ENCODE measurements at regions not wholly inside any gene's neighbourhood (a gene's known extent, or its start where the extent isn't known, plus 50 kb on each side); places are given as distances from the start of the nearest gene placed in this dataset.
"Not testable (repeated sequence)": the region's sequence is repeated elsewhere in the genome, so short reads cannot be mapped to it uniquely, and the experiment has no call there.

DNA sequence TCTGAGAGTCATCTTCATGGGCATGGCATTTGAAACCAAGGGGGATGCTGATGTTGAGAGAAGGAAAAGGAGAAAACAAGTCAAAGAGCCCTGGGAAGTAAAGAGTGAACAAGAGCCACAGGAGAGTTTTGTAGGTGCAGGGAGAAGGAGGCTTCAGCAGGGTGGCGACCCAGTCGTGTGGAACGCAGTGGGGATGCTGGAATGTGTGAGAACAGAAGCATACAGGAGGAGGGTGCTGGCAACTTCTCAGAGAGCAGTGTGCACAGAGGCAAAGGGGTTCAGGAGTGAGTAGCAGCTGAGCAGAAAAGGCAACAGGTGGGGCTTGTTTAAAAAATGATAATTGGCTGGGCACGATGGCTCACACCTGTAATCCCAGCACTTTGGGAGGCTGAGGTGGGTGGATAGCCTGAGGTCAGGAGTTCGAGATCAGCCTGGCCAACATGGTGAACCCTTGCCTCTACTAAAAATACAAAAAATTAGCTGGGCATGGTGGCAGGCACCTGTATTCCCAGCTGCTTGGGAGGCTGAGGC is 75.8 kb upstream of the PLET1 start:
- H3K27ac ChIP-seq (ENCODE audit: low read depth, low read length), result no peak overlapping the region
- H3K9ac ChIP-seq (ENCODE audit: low read depth, low read length), result no peak overlapping the region
- H3K27me3 ChIP-seq (ENCODE audit: control insufficient read depth, insufficient read depth, low read length), result no peaks in the 10 kb centered on the region
- H3K36me3 ChIP-seq (ENCODE audit: control insufficient read depth, insufficient read depth, low read length), result no peaks in the 10 kb centered on the region
- H3K9me3 ChIP-seq (ENCODE audit: control insufficient read depth, insufficient read depth, low read length), result no peaks in the 10 kb centered on the region
- no peak overlapping the region for H3K4me3 ChIP-seq (ENCODE audit: low read depth, low read length)
- H3K4me1 ChIP-seq (ENCODE audit: control insufficient read depth, insufficient read depth, low read length), result no peaks in the 10 kb centered on the region

DNA sequence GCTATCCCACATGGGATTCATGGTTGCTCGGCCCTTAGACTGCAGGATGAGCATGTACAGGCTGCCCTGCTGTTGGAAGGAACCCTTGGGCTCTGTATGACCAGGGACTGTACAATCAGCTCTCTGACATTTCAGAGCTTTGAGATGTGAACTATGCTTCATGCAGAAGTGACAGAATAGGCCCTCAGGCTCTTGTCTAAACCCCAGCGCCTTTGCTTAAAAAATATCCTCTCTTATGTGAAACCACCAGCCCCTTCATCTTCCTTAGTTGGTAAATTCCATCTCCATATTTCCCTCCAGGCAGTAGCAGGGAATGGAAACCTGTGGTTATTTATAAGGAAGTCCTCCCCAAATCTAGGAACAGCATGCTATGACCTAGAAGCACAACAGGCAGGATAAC is 78.9 kb upstream of the PLET1 start:
- H3K4me3 ChIP-seq (ENCODE audit: low read depth, low read length), result no peak overlapping the region
- H3K4me1 ChIP-seq (ENCODE audit: control insufficient read depth, insufficient read depth, low read length), result no peaks in the 10 kb centered on the region
- no peaks in the 10 kb centered on the region for H3K27me3 ChIP-seq (ENCODE audit: control insufficient read depth, insufficient read depth, low read length)
- no peak overlapping the region for H3K9ac ChIP-seq (ENCODE audit: low read depth, low read length)
- no peaks in the 10 kb centered on the region for H3K36me3 ChIP-seq (ENCODE audit: control insufficient read depth, insufficient read depth, low read length)
- no peak overlapping the region for H3K27ac ChIP-seq (ENCODE audit: low read depth, low read length)
- H3K9me3 ChIP-seq (ENCODE audit: control insufficient read depth, insufficient read depth, low read length), result no peaks in the 10 kb centered on the region

DNA sequence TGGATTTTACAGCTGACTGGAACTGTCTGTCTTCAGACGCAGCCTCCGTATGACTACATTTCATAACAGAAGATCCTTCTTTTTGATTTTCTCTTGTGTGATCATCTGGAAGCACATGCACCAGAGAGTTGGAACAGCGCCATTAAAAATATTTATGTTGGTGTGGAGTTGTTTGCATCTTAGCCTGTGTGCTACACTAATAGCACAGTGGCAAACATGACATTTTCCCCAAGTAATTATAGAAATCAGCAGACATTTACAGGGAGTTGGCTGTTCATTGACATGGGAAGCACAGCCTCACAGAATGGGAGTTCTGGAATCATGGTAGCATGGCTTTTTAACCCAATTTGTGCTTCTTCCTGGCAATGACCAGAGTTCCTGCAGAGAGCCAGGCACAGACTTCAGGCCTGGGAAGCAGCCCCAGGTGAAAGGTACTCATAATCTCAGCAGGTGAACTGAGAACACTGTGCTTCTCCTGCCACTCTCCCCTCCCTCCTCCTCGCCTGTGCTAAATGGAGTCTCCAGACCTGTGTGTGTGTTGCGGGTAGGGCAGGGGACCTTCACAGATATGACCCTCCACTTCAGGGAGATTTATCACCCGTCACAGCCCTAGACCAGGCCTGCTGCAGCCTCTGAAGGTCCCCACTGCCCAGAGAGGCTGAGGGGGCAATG is 82.8 kb upstream of the PLET1 start:
- H3K36me3 ChIP-seq (ENCODE audit: control insufficient read depth, insufficient read depth, low read length), result no peaks in the 10 kb centered on the region
- H3K4me3 ChIP-seq (ENCODE audit: low read depth, low read length), result no peak overlapping the region
- peaks cover 3% of the 10 kb centered on the region; the same call in 1 of the 2 replicates for H3K4me1 ChIP-seq (ENCODE audit: control insufficient read depth, insufficient read depth, low read length)
- H3K27ac ChIP-seq (ENCODE audit: low read depth, low read length), result no peak overlapping the region
- H3K9ac ChIP-seq (ENCODE audit: low read depth, low read length), result no peak overlapping the region
- no peaks in the 10 kb centered on the region for H3K27me3 ChIP-seq (ENCODE audit: control insufficient read depth, insufficient read depth, low read length)
- H3K9me3 ChIP-seq (ENCODE audit: control insufficient read depth, insufficient read depth, low read length), result no peaks in the 10 kb centered on the region

DNA sequence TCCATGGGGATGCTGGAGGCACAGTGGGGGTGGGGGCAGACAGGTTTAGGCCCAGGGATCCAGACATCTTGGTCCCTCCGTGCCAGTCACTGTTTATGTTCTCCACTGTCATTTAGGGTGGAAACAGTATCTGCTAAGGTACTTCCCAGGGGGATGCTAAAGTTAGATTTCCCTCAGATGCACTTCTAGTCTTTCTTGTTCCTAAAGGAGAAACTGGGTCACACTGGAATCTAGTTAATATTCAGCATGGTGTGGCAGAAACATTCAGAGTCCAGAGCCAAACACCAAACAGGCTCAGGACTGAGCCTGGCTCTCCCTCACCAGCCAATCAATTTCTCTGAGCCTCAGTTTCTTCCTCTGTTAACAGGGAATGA is 83.4 kb upstream of the PLET1 start:
- Histone ChIP-seq H3K4me1 (ENCODE audit: control insufficient read depth, insufficient read depth, low read length) (peaks cover 3% of the 10 kb centered on the region; the same call in 1 of the 2 replicates), H3K9me3 (ENCODE audit: control insufficient read depth, insufficient read depth, low read length) (no peaks in the 10 kb centered on the region), H3K4me3 (ENCODE audit: low read depth, low read length) (no peak overlapping the region), H3K27ac (ENCODE audit: low read depth, low read length) (no peak overlapping the region), H3K27me3 (ENCODE audit: control insufficient read depth, insufficient read depth, low read length) (no peaks in the 10 kb centered on the region; the same call in 1 of the 2 replicates), H3K9ac (ENCODE audit: low read depth, low read length) (no peak overlapping the region), H3K36me3 (ENCODE audit: control insufficient read depth, insufficient read depth, low read length) (no peaks in the 10 kb centered on the region)

DNA sequence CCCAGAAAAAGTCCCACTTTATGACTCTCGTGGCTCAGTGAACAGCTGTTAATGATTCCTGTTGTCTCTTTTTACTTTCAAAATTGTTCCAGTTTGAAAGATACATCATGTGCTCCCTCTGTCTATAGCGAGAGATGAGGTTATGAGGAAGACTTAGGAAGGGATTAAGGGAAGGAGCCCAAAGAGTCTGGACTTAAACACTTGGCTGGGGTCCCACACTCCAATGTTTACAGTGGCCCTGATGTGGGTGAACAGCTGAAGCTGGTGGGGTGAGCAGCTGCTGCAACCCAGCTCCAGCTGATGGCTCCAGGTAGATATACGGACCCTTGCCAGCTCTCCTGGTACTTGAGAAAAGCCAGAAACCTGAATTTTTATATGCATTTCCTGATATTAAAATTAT is 84.5 kb upstream of the PLET1 start:
- H3K9me3 ChIP-seq (ENCODE audit: control insufficient read depth, insufficient read depth, low read length), result no peaks in the 10 kb centered on the region
- no peak overlapping the region for H3K27ac ChIP-seq (ENCODE audit: low read depth, low read length)
- H3K4me3 ChIP-seq (ENCODE audit: low read depth, low read length), result no peak overlapping the region
- H3K36me3 ChIP-seq (ENCODE audit: control insufficient read depth, insufficient read depth, low read length), result no peaks in the 10 kb centered on the region
- no peaks in the 10 kb centered on the region; the same call in 1 of the 2 replicates for H3K27me3 ChIP-seq (ENCODE audit: control insufficient read depth, insufficient read depth, low read length)
- no peak overlapping the region for H3K9ac ChIP-seq (ENCODE audit: low read depth, low read length)
- H3K4me1 ChIP-seq (ENCODE audit: control insufficient read depth, insufficient read depth, low read length), result peaks cover 3% of the 10 kb centered on the region; the same call in 1 of the 2 replicates

DNA sequence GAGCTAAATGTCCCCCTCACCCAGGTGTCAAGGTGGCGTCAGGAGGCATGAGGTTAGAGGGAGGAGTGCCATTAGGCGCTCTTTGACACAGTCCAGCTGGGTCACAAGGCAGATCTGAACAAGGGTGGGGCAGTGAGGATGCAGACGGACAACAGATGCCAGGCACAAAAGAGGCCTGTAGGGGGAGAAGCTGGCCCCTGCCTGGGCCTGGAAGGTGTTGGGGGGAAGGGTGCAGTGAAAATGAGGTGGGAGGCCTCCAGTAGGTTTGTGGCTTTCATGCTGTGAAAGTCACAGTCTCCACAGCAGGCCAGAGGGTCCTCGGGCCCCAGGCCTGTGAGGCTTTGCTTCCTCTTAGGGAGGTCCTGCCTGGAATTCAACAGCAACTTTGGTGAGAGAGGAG is 85.0 kb upstream of the PLET1 start:
- no peak overlapping the region for H3K27ac ChIP-seq (ENCODE audit: low read depth, low read length)
- no peak overlapping the region for H3K9ac ChIP-seq (ENCODE audit: low read depth, low read length)
- peaks cover 3% of the 10 kb centered on the region; the same call in 1 of the 2 replicates for H3K4me1 ChIP-seq (ENCODE audit: control insufficient read depth, insufficient read depth, low read length)
- H3K36me3 ChIP-seq (ENCODE audit: control insufficient read depth, insufficient read depth, low read length), result no peaks in the 10 kb centered on the region
- H3K27me3 ChIP-seq (ENCODE audit: control insufficient read depth, insufficient read depth, low read length), result no peaks in the 10 kb centered on the region; the same call in 1 of the 2 replicates
- H3K4me3 ChIP-seq (ENCODE audit: low read depth, low read length), result no peak overlapping the region
- no peaks in the 10 kb centered on the region for H3K9me3 ChIP-seq (ENCODE audit: control insufficient read depth, insufficient read depth, low read length)

DNA sequence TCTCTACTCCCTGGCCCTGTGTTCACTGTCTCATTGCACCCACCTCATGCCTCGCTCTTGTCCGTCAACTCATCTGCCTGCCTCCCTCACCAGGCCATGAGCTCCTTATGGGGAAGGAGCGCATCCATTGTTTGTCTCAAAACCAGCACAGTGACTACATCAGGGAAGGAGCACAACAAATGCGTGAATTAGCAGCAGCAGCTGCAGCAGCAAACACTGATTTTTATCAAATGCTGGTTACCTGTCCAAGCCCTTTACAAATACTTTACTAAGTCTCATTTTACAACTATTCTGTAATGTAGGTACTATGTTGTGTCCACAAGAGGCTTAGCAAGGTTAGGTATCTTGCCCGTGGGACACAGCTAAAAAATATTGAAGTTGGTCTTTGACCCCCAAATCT is 85.9 kb upstream of the PLET1 start:
- Histone ChIP-seq H3K36me3 (ENCODE audit: control insufficient read depth, insufficient read depth, low read length) (no peaks in the 10 kb centered on the region), H3K27me3 (ENCODE audit: control insufficient read depth, insufficient read depth, low read length) (no peaks in the 10 kb centered on the region; the same call in 1 of the 2 replicates), H3K9ac (ENCODE audit: low read depth, low read length) (no peak overlapping the region), H3K4me1 (ENCODE audit: control insufficient read depth, insufficient read depth, low read length) (peaks cover 3% of the 10 kb centered on the region; the same call in 1 of the 2 replicates), H3K27ac (ENCODE audit: low read depth, low read length) (no peak overlapping the region), H3K9me3 (ENCODE audit: control insufficient read depth, insufficient read depth, low read length) (no peaks in the 10 kb centered on the region), H3K4me3 (ENCODE audit: low read depth, low read length) (no peak overlapping the region)

DNA sequence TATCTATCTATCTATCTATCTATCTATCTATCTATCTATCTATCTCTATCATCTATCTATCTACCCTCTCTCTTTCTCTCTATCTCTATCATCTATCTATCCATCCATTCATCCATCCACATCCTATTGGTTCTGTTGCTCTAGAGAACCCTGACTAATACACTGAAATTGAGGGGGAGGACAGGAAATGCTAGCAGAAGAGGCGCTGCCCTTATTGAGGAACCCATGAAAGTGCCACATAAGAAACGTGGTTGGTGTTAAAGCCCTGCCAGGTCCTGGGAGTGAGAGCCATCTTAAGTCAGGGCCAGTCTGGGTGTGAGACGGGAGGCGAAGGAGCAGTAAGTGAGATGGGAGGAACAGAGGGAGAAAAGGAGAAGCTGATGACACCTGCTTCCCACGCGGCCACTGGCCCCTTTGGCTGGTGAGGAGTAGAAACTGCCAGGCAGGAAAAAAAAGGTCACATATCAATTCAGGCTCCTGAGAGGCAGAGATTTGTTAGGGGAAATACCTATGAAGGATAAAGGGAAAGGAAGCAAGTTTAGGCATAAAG is 87.9 kb upstream of the PLET1 start:
- H3K4me3 ChIP-seq (ENCODE audit: low read depth, low read length), result no peak overlapping the region
- H3K27ac ChIP-seq (ENCODE audit: low read depth, low read length), result no peak overlapping the region
- no peaks in the 10 kb centered on the region for H3K36me3 ChIP-seq (ENCODE audit: control insufficient read depth, insufficient read depth, low read length)
- peaks cover 6% of the 10 kb centered on the region; the same call in 1 of the 2 replicates for H3K4me1 ChIP-seq (ENCODE audit: control insufficient read depth, insufficient read depth, low read length)
- H3K9ac ChIP-seq (ENCODE audit: low read depth, low read length), result no peak overlapping the region
- H3K9me3 ChIP-seq (ENCODE audit: control insufficient read depth, insufficient read depth, low read length), result no peaks in the 10 kb centered on the region
- no peaks in the 10 kb centered on the region; the same call in 1 of the 2 replicates for H3K27me3 ChIP-seq (ENCODE audit: control insufficient read depth, insufficient read depth, low read length)

DNA sequence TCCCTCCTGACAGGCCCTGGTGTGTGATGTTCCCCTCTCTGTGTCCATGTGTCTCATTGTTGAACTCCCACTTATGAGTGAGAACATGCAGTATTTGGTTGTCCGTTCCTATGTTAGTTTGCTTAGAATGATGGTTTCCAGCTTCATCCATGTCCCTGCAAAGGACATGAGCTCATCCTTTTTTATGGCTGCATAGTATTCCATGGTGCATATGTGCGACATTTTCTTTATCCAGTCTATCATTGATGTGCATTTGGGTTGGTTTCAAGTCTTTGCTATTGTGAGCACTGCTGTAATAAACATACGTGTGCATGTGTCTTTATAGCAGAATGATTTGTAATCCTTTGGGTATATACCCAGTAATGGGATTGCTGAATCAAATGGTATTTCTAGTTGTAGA is 90.8 kb upstream of the PLET1 start:
- not testable (repeated sequence) for H3K36me3 ChIP-seq (ENCODE audit: control insufficient read depth, insufficient read depth, low read length); H3K9ac ChIP-seq (ENCODE audit: low read depth, low read length); H3K4me3 ChIP-seq (ENCODE audit: low read depth, low read length); H3K4me1 ChIP-seq (ENCODE audit: control insufficient read depth, insufficient read depth, low read length); H3K9me3 ChIP-seq (ENCODE audit: control insufficient read depth, insufficient read depth, low read length); H3K27ac ChIP-seq (ENCODE audit: low read depth, low read length); H3K27me3 ChIP-seq (ENCODE audit: control insufficient read depth, insufficient read depth, low read length)

DNA sequence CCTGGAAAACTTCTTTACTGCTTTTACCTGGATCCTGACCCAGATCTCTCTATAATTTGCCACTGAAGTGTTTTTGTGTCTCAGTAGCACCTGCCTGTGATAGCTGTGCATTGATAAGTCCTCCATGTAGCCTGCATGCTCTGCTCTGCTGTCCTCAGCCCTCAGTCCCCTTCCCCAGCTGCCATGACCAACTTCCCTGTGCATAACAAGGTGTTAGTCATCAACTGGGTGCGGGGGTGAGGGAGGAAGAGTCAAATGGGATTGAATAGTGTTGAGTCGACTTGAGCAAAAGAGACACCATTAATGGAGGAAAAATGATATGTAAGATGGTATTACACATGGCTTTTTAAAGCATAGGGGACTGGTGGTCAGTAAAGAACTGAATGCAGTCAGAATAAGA is 92.2 kb upstream of the PLET1 start:
- Histone ChIP-seq H3K27me3 (ENCODE audit: control insufficient read depth, insufficient read depth, low read length) (no peaks in the 10 kb centered on the region; the same call in 1 of the 2 replicates), H3K9ac (ENCODE audit: low read depth, low read length) (no peak overlapping the region), H3K4me3 (ENCODE audit: low read depth, low read length) (no peak overlapping the region), H3K4me1 (ENCODE audit: control insufficient read depth, insufficient read depth, low read length) (0 out of 2 replicates have a peak, but pooled peaks cover 3% of the 10 kb centered on the region), H3K36me3 (ENCODE audit: control insufficient read depth, insufficient read depth, low read length) (no peaks in the 10 kb centered on the region), H3K27ac (ENCODE audit: low read depth, low read length) (no peak overlapping the region), H3K9me3 (ENCODE audit: control insufficient read depth, insufficient read depth, low read length) (no peaks in the 10 kb centered on the region)

DNA sequence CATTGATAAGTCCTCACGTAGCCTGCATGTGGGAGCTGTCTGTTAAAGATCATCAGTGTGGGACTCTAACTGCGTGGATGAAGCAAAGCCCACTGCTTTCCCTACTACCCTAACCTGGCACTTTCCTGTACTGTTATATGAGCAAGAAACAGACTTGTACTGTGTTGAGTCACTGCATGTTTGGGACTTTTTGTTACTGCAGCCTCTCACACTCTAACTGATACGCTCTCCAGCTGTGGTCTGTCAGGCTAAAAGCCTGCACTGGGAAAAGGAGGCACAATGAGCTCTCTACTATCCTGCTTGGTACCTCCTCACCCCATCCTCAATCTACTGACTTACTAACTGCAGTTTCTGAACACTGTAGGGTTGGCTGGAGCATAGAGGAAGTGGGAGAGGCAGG is 93.7 kb upstream of the PLET1 start:
- H3K4me1 ChIP-seq (ENCODE audit: control insufficient read depth, insufficient read depth, low read length), result 0 out of 2 replicates have a peak, but pooled peaks cover 3% of the 10 kb centered on the region
- H3K4me3 ChIP-seq (ENCODE audit: low read depth, low read length), result no peak overlapping the region
- H3K9me3 ChIP-seq (ENCODE audit: control insufficient read depth, insufficient read depth, low read length), result no peaks in the 10 kb centered on the region
- no peak overlapping the region for H3K27ac ChIP-seq (ENCODE audit: low read depth, low read length)
- H3K36me3 ChIP-seq (ENCODE audit: control insufficient read depth, insufficient read depth, low read length), result no peaks in the 10 kb centered on the region
- H3K27me3 ChIP-seq (ENCODE audit: control insufficient read depth, insufficient read depth, low read length), result no peaks in the 10 kb centered on the region
- no peak overlapping the region for H3K9ac ChIP-seq (ENCODE audit: low read depth, low read length)
